HG03457 (cell line): ENCODE measurements at regions not wholly inside any gene's neighbourhood (a gene's known extent, or its start where the extent isn't known, plus 50 kb on each side); places are given as distances from the start of the nearest gene placed in this dataset.

Experiments
- ATAC-seq: cut with Tn5 transposase; IDR thresholded peaks from one replicate; pipeline ENCODE4 v1.9.1; 2021; ENCODE audit warnings: moderate number of reproducible peaks; ENCODE audit not compliant: unreplicated experiment

DNA sequence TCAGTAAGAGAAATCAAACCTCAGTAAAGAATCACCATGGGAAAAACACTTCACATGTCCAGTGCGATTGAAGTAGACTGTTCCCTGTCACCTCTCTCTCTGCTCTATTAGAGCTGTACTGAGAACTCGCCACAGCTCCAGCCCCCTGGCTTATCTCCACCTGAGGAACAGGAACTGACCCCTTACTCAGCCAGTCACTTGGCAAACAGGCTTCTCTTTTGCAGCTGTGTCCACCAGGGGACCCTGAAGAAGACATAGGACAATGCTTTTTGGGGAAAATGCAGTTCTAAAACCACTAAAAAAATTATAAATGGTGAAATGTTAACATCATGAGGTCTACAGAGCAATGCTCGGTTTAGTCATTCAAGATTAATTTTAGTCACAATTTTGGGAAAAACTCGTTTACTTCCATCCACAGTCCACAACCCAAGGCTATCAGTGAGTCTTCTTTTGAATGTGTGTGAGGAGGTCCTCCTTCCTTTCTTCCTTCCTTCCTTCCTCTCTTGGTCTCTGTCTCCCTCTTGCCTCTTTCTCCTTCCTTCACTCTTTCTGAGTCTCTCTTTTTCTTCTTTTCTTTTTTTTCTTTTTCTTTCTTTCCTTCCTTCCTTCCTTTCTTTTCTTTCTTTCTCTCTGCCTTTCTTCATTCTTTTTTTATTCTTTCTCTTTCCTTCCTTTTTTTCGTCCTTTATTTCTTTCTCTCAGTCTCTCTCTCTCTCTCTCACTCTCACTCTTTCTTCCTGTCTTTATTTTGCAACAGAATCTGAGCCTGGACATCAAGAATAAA, 1189.5 kb upstream of the TMEM132C start:
- ATAC-seq, result no peak

DNA sequence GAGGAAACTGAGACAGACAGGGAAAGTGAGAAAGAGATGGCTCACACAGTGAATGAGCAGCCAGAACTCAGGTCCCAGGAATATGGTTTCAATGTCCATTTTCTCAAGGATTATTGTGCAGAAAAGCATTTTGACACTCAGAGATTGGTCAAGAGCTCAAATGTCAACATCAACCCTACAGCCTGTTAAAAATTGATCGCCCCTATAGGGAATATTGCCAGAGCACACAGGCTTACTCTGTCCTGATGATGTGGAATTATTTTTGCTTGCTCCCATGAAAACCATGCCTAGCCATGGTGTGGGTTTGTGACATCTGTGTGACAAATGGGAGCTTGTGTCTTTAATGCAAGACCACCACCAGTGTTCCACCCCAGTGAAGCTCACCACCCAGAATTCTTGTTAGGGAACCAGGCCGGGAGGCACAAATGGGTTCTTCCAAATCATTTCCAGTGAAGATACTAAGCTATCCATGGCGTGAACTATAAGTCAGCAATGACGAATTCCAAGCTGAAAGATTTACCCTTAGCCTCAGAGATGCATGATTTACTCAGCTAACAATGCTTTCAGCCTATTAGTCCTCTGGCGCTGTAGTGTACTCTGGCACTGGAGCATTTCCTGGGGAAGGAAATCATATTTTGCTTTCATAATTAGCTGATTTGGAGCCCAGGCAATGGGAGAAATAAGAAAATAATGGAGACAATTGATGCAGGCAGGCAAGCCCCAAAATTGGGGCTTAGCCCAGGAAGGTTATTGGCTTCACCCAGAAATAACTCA, 1188.2 kb upstream of the TMEM132C start:
- ATAC-seq, result no peak

DNA sequence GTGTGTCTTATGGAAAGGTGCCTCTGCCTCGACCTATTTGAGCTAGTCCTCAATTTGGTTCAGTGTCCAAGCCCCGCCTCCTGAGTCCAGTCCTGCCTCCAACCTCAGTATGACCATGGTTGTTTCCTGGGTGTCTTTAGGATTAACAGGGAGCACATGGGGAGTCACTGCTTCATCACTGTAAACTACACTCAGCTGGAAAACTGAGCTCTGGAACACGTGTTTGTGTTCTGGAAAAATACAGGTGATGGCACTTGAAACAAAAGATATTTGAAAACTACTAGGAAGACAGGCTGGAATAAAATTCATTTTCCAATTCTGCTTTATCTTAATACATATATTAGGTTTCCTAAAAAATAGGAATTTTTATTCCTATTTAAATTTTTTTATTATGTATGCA, 1187.3 kb upstream of the TMEM132C start:
- ATAC-seq, result no peak

DNA sequence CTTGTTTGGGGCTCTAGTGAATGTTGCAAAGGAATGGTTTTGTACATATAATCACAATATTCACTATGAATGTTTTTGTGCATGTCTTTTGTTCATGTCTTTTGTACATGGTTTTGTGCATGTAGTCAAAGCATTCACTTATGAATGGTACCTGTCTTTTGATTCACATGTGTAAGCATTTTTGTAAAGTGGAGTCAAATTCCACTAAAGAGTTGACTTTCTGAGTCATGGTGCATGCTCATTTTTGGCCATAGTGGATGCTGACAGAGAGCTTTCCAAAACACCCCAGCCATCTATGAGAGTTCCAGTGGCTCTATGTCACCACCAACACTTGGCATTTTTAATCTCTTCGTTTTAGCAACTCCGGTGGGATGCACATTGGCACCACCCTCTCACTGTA, 1185.9 kb upstream of the TMEM132C start:
- ATAC-seq, result no peak

DNA sequence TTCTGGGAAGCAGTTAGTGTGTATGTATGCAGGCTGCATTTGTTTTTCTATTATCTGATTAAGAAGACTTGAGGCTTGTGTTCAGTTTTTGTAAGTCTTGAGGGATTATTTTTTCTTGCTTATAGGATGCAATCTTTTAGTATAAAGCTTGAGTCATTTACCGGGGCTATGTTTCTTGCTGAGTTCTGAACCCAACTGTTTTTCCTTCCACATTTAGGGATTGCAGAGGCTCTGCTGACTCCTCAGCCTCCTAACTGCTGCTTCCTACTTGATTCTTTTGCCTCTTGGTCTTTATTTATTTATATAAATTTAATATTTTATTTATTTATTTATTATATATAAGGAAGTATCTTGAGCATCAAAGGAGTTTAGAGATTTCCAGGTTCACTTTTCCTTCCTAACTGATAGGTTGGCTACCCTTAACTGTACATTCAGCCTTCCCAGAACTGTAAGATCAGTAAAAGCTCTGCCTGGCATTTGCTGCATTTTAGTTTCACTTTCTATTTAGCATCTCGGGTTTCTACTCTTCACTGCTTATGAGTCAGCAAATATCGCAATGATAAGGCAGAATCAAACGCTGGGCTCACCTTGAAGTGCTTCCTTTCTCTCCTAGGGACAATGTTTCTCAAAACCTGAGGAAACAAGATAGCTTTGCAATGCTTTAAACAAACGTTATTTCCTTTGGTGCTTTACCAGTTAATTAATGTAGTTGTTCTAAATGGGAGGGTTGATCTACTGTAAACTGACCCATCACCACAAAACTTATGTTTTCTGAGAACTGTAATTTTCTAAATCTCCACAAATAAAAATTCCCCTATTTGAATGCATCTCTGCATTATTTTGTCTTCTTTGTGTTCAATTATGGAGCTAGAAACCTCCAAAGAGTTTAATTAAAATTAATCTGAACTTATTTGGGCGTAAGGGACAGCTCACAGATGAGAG, 1183.7 kb upstream of the TMEM132C start:
- peak; percentile 100 for ATAC-seq

DNA sequence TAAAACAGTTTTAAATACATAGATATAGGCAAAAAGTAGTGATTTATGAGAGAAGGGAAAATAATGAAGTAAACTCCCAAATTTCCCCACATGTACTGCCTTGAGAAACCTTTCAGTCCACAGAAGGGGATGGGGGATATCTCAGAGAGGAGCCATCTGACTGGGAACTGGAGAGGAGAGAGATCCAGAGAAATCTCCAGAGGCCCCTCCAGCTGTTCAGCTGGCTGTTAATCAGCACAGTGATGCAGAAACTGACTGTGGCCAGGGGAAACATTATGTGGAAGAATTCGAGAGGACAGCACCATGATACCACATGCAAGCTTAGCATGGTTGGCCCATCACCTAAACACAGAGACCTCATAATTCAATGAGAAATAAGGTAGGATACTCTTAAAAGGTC, 1165.9 kb upstream of the TMEM132C start:
- no peak for ATAC-seq

DNA sequence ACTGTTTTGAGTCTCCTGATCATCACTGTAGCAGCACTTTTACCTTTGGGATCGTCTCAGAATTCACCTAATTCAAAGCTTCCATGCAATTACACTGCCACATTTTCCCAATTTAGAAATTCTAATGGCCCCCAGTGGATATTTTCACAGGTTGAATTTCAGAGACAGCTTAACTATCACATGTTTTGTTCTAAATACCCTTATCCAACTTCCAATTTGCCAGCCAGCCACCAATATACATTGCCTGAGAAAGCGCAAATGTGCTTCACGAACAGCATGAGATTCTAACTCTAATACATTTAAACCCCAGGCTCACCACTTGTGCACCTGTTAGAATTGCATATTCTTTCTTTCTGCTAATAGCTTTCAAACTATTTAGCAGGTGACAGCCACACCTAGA, 1160.9 kb upstream of the TMEM132C start:
- ATAC-seq, result no peak

DNA sequence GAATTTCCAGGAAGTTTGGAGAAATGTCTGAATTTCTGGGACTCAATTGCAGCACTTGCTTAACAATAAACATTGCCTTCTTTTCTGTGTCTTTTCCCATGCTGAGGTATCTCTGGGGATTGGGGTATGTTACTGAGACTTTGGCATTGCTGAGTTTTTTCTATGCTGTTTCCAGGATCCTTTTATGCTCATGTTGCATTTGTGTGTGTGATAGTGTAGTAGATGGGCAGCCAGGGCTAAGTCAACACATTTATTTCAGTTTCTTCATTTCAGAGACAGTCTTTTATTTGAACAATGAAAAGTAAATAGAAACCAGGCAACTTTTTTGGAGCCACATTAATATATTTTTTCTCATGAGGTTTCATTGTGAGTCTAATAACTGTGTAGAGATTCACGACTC, 1160.3 kb upstream of the TMEM132C start:
- no peak for ATAC-seq

DNA sequence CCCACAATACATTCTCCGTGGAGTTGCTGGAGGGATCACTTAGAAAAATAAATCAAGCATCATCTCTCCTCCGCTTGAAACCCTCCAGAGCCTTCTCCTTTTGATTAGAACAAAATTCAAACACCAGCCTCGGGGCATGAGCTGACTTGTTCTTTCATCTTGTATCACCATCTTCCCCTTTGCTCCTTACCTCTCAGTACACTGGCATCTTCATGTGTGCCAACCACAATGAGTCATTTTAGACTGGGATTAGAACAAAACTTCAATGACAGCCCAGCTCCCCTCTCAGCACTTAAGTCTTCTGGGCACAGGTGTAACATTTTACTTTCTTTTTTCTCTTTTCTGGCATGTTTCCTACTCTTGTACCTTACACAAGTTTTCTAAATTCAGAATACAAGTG, 1159.2 kb upstream of the TMEM132C start:
- no peak for ATAC-seq

DNA sequence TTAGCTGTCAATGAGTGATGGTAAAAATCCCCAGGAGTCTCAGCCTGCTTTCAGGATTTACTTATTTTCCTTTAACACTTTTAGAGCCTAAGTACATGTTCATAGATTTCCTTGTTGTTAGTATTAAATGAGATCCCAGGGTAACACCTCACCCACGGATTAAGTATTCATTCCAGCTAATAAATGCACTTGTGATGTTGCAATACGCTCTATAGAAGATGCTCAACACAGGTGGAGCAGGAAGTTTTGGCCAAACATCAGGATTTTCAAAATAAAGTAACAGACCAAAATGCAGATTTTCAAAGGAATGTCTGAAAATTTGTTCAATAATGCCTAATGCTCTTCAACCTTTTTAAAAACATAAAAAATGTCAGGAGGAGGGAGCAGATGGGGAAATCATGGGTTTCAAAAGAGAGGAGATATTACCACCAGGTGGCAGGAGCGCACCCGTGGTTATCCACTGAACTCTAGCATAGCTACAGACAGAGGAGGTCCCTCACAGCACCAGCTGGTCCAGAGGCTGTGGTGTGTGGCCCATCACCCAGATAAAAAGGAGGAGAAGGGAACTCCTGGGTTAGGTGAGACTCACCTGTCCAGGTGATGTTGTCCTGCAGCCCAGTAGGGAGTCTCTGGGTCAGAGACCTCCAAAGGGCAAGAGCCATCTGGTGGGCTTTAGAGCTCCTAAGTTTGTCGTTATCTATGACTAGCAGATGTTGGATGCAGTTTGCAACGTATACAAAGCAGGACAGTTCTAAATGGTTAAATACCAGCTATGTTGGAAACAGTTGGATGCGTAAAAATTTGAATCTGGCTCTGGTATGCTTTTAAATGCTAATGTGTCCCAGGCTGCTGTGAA, 1158.4 kb upstream of the TMEM132C start:
- peak; percentile 95 for ATAC-seq

DNA sequence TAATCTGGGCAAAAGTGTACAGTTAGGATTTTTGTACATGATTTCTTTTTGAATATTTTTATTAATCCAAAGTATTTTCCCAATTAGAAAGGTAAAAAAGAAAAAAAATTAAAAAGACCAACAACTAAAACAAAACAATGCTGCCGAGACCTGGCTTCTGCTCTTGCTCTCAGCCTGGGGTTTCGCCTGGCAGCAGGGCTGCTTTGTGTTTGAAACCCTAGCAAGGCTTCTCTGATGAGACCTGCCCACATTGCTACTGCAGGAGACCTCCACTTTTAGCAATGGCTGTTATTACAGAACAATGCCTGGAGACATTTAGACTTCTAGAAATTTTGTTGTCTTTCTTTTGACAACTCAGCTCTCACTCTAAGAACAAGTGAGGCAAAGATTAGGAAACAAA, 1153.0 kb upstream of the TMEM132C start:
- ATAC-seq, result no peak

DNA sequence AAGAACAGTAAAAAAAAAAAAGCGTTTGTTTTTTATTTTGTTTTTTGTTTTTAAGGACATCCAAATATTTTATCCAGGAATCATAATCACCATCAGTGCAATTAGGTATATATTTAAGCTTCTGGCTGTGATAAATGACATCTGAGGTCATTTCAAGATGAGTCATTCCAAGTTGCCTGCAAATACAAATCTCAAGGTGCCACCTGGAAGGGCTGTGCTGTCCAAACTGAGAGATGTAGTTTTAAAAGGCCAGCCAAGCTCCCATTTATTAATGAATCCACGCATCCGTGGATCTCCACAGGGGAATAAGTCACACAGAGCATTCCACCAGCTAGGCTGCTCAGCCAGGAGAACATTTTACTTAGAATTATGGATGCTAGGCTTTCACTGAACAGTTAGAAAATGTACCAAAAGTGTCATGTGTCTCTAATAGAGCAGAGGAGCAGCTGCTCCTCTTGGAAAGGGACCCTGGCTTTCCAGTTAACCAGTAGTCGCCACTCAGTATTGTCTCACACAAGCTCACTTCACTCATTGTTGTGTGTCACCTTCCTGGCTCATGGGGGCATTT, 1151.4 kb upstream of the TMEM132C start:
- ATAC-seq, result no peak

DNA sequence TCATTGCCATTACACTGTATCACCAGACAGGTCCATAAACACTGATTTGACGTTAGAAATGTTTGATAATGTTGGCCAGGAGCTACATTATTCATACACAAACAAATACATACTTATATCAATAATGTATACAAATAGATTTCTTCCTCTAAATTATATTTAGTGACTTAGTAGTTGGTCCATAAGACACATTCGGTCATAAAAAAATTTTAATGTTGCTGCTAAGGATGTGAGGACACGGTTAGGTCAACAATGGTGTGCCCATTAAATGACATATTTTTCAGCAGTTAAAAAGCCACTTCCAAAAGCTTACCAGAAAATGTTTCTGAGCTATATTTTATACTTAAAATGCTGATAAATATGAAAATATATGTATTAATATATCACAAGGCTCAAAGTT, 1148.7 kb upstream of the TMEM132C start:
- ATAC-seq, result no peak

DNA sequence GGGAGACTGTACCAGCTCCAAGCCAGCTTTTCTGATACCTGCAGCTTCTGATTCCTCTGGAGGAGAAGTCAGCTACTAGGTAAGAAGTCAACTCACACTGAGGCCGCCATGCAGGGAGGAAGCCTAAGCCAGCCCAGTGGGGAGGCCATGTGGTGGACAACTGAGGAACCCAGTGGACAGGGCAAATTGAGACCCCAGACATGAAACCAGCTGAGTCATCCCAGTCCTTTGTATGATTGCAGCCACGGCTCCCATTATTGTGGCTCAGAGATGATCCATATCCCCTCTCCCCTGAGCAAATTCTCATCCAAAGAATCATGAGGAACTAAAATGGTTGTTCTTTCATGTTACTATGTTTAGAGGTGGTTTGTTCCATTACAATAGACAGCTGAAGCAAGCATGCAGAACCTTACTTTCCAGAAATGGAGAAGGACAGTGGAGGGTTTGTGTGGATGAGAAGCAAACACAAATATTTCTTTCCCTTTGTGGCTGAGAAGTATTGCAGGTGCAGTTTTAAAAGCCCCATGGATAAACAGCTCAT, 1147.3 kb upstream of the TMEM132C start:
- ATAC-seq, result no peak

DNA sequence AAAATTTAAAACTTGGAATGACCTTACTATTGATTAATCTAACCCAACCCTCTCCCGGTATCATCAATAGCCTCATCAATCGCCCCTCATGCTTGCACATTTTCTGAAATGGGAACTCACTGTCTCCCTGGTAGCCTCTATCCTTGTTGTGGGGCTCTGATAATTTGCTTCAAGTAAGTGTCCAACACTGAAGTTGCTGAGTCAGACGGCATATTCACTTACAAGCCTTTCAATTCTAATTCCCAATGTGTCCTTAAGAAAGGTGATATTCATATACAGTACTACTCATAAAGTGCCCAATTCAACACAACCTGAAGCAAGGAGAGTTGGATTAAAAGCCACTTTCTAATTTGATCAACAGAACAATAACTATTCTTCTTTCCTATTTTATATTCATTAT, 1146.1 kb upstream of the TMEM132C start:
- ATAC-seq, result no peak

DNA sequence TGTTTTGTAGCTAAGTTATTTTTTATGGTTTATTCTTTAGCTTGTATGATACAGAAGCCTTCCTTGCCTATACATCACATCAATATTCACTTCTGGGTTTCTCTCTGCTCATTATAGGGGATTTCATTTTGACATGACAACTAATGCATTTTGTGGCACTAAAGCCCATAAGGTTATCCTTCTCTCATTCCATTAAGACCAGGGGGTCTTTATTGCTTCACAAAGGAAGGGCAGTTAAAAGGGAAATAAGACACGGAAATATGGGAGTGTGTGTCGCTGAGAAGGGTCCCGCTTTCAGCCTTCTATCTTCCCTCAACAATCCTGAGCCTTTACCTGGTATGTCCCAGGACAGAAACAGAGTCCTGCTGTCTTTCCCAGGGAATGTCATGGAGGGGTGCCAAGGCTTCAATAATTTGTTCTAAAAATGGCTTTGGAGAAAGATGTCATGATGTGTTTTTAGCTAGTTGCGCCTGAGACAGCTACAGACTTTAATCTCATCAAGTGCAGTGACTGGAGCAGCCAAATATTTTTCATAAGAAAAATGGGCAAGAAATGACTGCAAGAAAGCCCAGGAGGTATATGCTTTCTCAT, 1145.4 kb upstream of the TMEM132C start:
- no peak for ATAC-seq

DNA sequence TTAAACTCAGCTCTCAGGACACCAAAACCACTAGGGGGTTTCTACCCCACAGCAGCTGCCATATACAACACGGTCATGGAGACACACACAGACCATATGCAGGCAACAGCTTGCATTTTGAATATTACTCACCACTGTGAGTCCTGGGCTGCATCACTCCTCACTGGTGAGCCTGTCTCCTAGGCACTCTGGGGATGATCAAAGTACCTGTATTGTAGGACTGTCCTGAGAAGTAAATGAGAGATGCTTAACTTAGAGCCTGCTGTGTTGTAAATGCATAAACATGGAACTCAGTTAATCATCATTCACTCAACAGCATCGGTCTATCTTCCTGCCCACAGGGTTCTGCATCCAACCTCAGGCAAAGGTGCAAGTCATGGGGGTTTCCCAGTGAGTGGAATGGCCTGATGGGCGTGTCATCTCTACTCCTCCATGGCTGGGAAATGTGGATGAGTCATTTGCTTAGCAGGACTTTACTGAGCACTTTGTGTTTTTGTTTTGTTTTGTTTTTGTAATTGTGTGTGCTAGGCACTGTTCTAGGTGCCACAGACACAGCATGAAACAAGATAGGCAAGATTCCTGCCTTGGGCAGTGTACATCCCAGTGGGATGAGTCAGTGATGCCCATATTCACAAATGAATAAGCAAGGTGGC, 1141.2 kb upstream of the TMEM132C start:
- peak; percentile 90 for ATAC-seq

DNA sequence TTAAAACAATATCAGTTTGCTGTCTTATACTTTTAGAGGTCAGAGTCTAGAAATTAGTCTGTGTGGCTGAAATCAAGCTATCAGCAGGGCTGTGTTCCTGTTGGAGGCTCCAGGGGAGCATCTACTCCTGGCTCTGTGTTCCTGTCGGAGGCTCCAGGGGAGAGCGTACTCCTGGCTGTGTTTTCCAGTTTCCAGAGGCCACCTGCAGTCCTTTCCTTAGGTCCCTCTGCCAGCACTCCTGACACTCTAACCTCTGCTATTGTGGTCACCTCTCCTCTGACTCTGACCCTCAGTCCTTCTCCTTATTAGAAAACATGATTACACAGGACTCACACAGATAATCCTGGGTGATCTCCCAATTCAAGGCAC, 1140.7 kb upstream of the TMEM132C start:
- ATAC-seq, result peak; percentile 20

DNA sequence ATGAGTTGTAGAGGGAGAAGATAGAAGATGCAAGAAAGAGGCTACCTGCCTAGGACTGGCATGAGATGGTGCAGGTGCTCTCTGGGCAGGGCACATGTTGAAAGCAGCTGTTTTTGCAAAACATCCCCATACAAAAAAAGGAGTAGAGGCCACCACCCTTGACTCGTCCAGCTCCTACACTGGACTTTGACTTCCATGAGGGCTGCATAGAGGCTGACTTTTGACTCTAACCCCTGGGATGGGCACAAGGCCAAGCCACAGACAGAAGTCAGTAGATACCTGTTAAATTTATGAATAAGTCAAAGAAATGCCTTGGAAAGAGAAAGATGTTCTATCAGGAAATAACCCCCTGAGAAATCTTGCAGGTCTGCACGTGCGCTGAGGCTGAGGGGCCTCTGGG, 1139.1 kb upstream of the TMEM132C start:
- no peak for ATAC-seq
